ENCODE measurements at regions not wholly inside any gene's neighbourhood (a gene's known extent, or its start where the extent isn't known, plus 50 kb on each side); places are given as distances from the start of the nearest gene placed in this dataset.

GRCh38 chr1:212531796-212532195 is 76.8 kb upstream of the ATF3 start:
- Histone ChIP-seq H3K9ac (no peak overlapping the region), H3K4me3 (no peak overlapping the region), H4K20me1 (ENCODE audit: insufficient read depth) (no peaks in the 10 kb centered on the region), H3K79me2 (ENCODE audit: insufficient read depth) (no peaks in the 10 kb centered on the region), H3K9me2 (ENCODE audit: insufficient read depth) (no peaks in the 10 kb centered on the region), H3K27ac (no peak overlapping the region), H3F3A (ENCODE audit: insufficient read depth) (no peaks in the 10 kb centered on the region), H3K4me1 (ENCODE audit: insufficient read depth) (peaks cover 11% of the 10 kb centered on the region; the same call in 1 of the 2 replicates), H2AFZ (no peak overlapping the region), H3K36me3 (ENCODE audit: low read depth) (no peaks in the 10 kb centered on the region), H3K9me3 (ENCODE audit: low read depth) (no peaks in the 10 kb centered on the region), H3K4me2 (ENCODE audit: unreplicated experiment) (no peak overlapping the region), H3K27me3 (replicated peaks; ENCODE audit: insufficient read depth) (peaks cover 56% of the 10 kb centered on the region)
- no peak for DNase-seq
- 4 to 6% methylated on average over 1 of the region's 1 CpG for WGBS, 2 experiments (ENCODE audit: low coverage in 1 of 2, low lambda C conversion rate in 2 of 2, missing lambda C conversion rate in 2 of 2)
- no peak for TF ChIP-seq EZH2 (IDR thresholded peaks at IDR 0.05; ENCODE audit: insufficient read depth, poor library complexity, severe bottlenecking)
- TF ChIP-seq EZH2phosphoT487 (IDR thresholded peaks at IDR 0.05; ENCODE audit: insufficient read depth, low read depth): no peak
- in situ Hi-C loops (cut with MboI): no loop called here

- Histone ChIP-seq H3K9me2 (ENCODE audit: insufficient read depth) (no peaks in the 10 kb centered on the region), H3K4me2 (ENCODE audit: unreplicated experiment) (no peak overlapping the region), H3K36me3 (ENCODE audit: low read depth) (no peaks in the 10 kb centered on the region), H3K4me3 (no peak overlapping the region), H3K4me1 (ENCODE audit: insufficient read depth) (peaks cover 11% of the 10 kb centered on the region; the same call in 1 of the 2 replicates), H3K9ac (no peak overlapping the region), H3K27ac (no peak overlapping the region), H3K27me3 (replicated peaks; ENCODE audit: insufficient read depth) (peaks cover 56% of the 10 kb centered on the region), H3K9me3 (ENCODE audit: low read depth) (no peaks in the 10 kb centered on the region), H2AFZ (no peak overlapping the region), H3K79me2 (ENCODE audit: insufficient read depth) (no peaks in the 10 kb centered on the region), H4K20me1 (ENCODE audit: insufficient read depth) (no peaks in the 10 kb centered on the region), H3F3A (ENCODE audit: insufficient read depth) (no peaks in the 10 kb centered on the region)
- TF ChIP-seq EZH2phosphoT487 (IDR thresholded peaks at IDR 0.05; ENCODE audit: insufficient read depth, low read depth): no peak
- no peak for TF ChIP-seq EZH2 (IDR thresholded peaks at IDR 0.05; ENCODE audit: insufficient read depth, poor library complexity, severe bottlenecking)
- in situ Hi-C loops (cut with MboI): no loop called here
- no peak for DNase-seq
- 73 to 81% methylated on average over 6 of the region's 6 CpGs for WGBS, 2 experiments (ENCODE audit: low coverage in 1 of 2, low lambda C conversion rate in 2 of 2, missing lambda C conversion rate in 2 of 2)
Observed at GRCh38 chr1:212532469-212533147, 76.0 kb upstream of the ATF3 start.

GRCh38 chr1:212533148-212533517 is 75.4 kb upstream of the ATF3 start:
- DNase-seq: no peak
- Histone ChIP-seq H3K4me1 (ENCODE audit: insufficient read depth) (peaks cover 11% of the 10 kb centered on the region; the same call in 1 of the 2 replicates), H3K9ac (no peak overlapping the region), H3K9me2 (ENCODE audit: insufficient read depth) (no peaks in the 10 kb centered on the region), H3K9me3 (ENCODE audit: low read depth) (no peaks in the 10 kb centered on the region), H3K36me3 (ENCODE audit: low read depth) (no peaks in the 10 kb centered on the region), H3K27ac (no peak overlapping the region), H4K20me1 (ENCODE audit: insufficient read depth) (no peaks in the 10 kb centered on the region), H3F3A (ENCODE audit: insufficient read depth) (no peaks in the 10 kb centered on the region), H3K4me2 (ENCODE audit: unreplicated experiment) (no peak overlapping the region), H3K79me2 (ENCODE audit: insufficient read depth) (no peaks in the 10 kb centered on the region), H3K4me3 (no peak overlapping the region), H3K27me3 (replicated peaks; ENCODE audit: insufficient read depth) (peaks cover 56% of the 10 kb centered on the region), H2AFZ (no peak overlapping the region)
- in situ Hi-C loops (cut with MboI): no loop called here
- TF ChIP-seq EZH2phosphoT487 (IDR thresholded peaks at IDR 0.05; ENCODE audit: insufficient read depth, low read depth) (no peak), EZH2 (IDR thresholded peaks at IDR 0.05; ENCODE audit: insufficient read depth, poor library complexity, severe bottlenecking) (no peak)
- 87 to 89% methylated on average over 3 of the region's 3 CpGs for WGBS, 2 experiments (ENCODE audit: low coverage in 1 of 2, low lambda C conversion rate in 2 of 2, missing lambda C conversion rate in 2 of 2)

- no peak overlapping the region for H3K4me3 ChIP-seq
- no peaks in the 10 kb centered on the region for H3F3A ChIP-seq (ENCODE audit: insufficient read depth)
- H3K4me2 ChIP-seq (ENCODE audit: unreplicated experiment): no peak overlapping the region
- DNase-seq: peak; percentile 22
- H3K9me2 ChIP-seq (ENCODE audit: insufficient read depth): no peaks in the 10 kb centered on the region
- no peak for TF ChIP-seq EZH2 (IDR thresholded peaks at IDR 0.05; ENCODE audit: insufficient read depth, poor library complexity, severe bottlenecking)
- no peak for TF ChIP-seq EZH2phosphoT487 (IDR thresholded peaks at IDR 0.05; ENCODE audit: insufficient read depth, low read depth)
- no peaks in the 10 kb centered on the region for H3K36me3 ChIP-seq (ENCODE audit: low read depth)
- H2AFZ ChIP-seq: no peak overlapping the region
- no peak overlapping the region for H3K27ac ChIP-seq
- H3K9me3 ChIP-seq (ENCODE audit: low read depth): no peaks in the 10 kb centered on the region
- H3K4me1 ChIP-seq (ENCODE audit: insufficient read depth): no peaks in the 10 kb centered on the region
- in situ Hi-C loops (cut with MboI): no loop called here
- H3K9ac ChIP-seq: no peak overlapping the region
- H3K27me3 ChIP-seq (replicated peaks; ENCODE audit: insufficient read depth): peaks cover 38% of the 10 kb centered on the region
- H4K20me1 ChIP-seq (ENCODE audit: insufficient read depth): no peaks in the 10 kb centered on the region
- H3K79me2 ChIP-seq (ENCODE audit: insufficient read depth): no peaks in the 10 kb centered on the region
- WGBS, 2 experiments (ENCODE audit: low coverage in 1 of 2, low lambda C conversion rate in 2 of 2, missing lambda C conversion rate in 2 of 2): 71% methylated on average over 6 of the region's 6 CpGs
Observed at GRCh38 chr1:212536586-212536985, 72.0 kb upstream of the ATF3 start.
